LNCAP (cell line): ENCODE measurements at regions not wholly inside any gene's neighbourhood (a gene's known extent, or its start where the extent isn't known, plus 50 kb on each side); places are given as distances from the start of the nearest gene placed in this dataset.

Experiments used
- TF ChIP-seq, protein P1 (sequence below): fragments of 450-650 bp; IDR thresholded peaks from 2 replicates; pipeline ENCODE4 v1.5.1; 2017; ENCODE audit warnings: mild to moderate bottlenecking

DNA sequence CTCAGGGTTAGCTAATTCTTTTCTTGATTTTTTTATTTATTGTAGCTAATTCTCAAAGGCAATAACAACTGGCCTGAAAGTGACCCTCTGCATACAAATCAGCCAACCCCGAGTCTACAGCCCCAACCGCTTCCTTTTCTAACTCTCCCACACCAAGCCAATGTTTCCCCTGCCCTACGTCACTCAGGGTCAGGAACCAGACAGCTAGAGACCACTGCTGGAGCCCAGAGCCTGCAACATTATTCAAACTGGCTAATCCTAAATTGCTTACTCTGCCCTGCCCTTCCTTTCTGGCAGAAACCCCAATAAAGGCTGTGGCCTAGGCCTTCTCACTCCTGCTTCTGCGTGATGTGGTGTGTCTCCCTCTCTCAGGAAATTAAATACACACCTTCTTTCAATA, 320.7 kb downstream of the CBLN4 start:
- TF ChIP-seq, protein P1, sequence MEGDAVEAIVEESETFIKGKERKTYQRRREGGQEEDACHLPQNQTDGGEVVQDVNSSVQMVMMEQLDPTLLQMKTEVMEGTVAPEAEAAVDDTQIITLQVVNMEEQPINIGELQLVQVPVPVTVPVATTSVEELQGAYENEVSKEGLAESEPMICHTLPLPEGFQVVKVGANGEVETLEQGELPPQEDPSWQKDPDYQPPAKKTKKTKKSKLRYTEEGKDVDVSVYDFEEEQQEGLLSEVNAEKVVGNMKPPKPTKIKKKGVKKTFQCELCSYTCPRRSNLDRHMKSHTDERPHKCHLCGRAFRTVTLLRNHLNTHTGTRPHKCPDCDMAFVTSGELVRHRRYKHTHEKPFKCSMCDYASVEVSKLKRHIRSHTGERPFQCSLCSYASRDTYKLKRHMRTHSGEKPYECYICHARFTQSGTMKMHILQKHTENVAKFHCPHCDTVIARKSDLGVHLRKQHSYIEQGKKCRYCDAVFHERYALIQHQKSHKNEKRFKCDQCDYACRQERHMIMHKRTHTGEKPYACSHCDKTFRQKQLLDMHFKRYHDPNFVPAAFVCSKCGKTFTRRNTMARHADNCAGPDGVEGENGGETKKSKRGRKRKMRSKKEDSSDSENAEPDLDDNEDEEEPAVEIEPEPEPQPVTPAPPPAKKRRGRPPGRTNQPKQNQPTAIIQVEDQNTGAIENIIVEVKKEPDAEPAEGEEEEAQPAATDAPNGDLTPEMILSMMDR: no peak

DNA sequence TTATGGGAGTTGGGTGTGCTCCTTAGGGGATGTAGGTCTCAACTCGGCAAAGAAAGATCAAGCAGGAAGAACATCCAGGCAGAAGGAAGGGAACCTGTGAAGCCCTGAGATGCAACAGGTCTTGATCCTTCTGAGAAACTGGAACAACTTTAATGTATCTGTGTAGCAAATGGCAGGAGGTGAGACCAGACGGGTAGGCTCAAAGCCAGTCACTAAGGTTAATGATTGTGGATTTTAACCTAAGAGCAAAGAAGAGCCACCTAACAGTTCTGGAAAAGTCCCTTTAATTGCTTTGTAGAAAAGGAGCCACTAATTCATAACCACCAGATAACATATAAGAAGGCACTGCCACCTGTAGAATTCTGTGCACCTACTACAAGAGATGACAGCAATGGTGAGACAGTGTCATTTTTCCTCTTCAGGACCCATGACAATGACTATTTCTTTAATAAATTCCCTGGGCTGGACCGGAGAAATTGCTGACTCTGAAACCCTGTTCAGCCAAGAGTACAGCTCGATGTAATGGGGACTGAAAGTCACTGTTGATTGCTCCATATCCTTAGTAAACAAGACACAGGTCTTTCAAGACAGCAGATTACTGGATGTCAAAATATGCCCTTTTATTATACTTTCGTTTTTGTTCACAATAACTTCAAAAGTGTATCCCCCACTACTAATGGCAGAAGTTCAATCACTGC, 326.2 kb downstream of the CBLN4 start:
- TF ChIP-seq, protein P1: no peak

- TF ChIP-seq, protein P1: no peak
Observed at GRCh38 chr20:55678126-55678525, 327.2 kb downstream of the CBLN4 start.

DNA sequence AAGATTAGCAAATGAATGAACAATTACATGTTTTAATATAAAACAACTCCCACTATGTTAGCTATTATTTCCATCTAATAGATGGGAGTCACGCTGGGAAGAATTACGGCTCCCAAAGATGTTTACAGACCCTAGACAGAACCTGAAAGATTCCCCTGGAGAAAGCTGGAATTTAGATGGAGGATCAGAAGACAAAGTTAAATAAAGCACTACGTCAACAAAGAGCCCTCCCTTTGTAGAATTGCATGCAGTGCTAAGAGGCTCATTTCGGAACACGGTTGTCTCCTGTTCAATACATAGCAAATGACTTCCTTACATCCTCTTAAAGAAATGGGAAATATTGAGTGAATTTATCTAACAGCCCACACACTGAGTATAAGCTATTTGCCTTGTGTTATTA, 328.3 kb downstream of the CBLN4 start:
- TF ChIP-seq, protein P1: no peak

DNA sequence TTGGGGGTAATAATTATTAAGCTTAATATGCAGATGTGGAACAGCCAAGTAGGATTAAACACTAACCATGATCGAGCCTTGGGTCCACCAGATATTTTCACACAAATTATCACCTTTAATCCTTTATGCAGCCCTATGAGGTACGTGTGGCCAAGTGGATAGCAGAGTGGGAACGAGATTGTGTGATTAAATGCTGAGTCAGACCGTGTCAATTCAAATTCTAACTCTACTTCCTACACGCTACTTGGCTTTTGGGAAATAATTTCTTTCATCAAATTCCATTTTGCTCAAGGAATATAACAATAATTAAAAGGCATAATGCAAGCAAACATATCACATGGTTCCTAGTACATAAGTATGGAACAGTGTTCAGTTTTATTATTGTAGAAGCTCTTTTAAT, 329.2 kb downstream of the CBLN4 start:
- TF ChIP-seq, protein P1: no peak

DNA sequence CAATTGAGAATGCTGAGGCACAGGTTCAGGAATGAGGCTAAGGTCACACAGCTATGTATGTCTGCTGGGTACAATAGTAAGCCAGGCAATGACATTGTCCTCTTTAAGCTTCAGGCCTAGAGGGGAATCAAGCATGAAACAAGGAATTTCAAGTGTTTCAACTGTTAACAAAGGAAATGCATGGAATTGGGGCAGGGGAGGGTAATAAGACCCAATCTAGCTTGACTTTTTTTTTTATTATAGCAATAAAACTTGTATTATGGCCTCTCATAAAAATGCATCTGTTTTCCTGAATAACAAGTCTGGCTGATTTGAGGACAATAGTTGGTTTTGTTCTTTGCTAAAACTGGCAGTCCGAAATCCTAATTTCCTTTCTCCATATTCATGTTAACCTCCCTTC, 336.7 kb downstream of the CBLN4 start:
- TF ChIP-seq, protein P1: no peak

GRCh38 chr20:55667955-55668354, 337.4 kb downstream of the CBLN4 start:
- TF ChIP-seq, protein P1: no peak

DNA sequence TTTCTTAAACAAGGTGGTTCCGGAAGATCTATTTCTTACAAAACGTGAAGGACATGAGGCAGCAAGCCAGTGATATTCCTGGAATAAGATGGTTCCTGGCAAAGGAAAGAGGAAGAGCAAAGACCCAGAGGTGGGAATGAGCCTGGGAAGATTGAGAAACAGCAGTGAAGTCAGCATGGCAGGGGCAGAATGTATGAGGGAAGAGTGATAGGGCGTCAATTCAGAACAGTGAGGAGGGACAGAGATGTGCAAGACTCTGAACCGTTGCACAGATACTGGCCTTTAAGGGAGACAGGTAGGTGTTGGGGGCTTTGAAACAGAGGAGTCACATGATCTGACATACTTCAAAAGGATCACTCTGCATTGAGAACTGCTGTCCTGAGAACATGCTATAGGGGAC, 338.3 kb downstream of the CBLN4 start:
- TF ChIP-seq, protein P1: no peak
